ENCODE measurements at regions not wholly inside any gene's neighbourhood (a gene's known extent, or its start where the extent isn't known, plus 50 kb on each side); places are given as distances from the start of the nearest gene placed in this dataset.

GRCh38 chr6:167663784-167664443 is 162.8 kb upstream of the AFDN start:
- H3K27me3 ChIP-seq (replicated peaks in 1 of 7) = no peaks in the 10 kb centered on the region
- WGBS, 5 donors = 82 to 93% (median 89%) methylated on average over 24 of the region's 24 CpGs
- no peak overlapping the region for H3K27ac ChIP-seq
- intact Hi-C loops (cut with DNase I; ENCODE audit: low total_unique reads) = no loop called here
- H3K36me3 ChIP-seq = no peaks in the 10 kb centered on the region
- H3K4me1 ChIP-seq = peaks cover 0 to 13% (median 0%) of the 10 kb centered on the region in 6 donors
- TF ChIP-seq POLR2A (IDR thresholded peaks at IDR 0.05) = no peak
- H3K4me3 ChIP-seq = no peak overlapping the region
- DNase-seq = peak; percentile 60
- no peaks in the 10 kb centered on the region for H3K9me3 ChIP-seq

DNA sequence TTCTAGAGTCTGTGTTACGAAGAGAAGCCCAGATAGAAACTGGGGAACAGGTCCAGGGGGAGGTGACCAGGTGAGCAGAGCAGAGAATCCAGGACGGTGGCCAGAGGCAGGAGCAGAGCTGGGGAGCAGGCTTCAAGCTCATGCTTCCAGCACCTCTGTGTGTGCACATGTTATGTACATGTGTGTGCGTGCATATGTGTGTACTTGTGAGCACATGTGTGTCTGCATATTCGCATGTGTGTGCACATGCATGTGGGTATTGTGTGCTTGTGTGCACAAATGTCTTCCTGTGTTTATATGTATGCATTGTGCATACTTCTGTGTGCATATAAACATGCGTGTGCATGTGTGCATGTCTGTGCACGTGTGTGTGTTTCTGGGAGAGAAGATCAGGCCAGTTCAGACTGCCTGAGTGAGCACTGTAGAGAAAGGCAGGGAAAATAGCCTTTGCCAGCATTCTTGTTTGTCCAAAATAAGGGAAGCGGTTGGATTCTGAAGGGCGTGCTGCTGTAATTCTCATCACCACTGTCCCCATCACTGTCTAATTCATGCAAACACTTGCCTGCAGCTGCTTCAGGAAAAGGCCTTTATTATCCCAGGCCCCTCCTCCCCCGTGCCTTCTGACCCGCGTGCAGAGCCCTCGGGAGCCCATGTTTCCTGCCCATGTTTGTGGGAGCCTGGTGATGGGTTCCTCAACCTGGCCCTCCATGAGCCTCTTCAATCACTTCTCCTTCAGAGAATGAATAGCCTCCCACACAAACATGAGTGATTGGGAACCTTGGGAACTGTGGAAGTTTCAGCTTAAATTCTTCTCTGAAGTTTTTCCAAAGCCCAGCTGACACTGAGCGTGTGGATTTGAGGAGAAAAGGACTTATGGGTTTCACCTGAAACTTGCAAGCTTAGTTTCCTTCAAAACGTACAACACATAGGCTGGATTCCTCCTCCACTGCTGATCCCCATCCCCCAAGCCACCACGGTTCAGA is 161.7 kb upstream of the AFDN start:
- H3K4me3 ChIP-seq = no peak overlapping the region
- intact Hi-C loops (cut with DNase I; ENCODE audit: low total_unique reads) = no loop called here
- peaks cover 0 to 13% (median 0%) of the 10 kb centered on the region in 6 donors for H3K4me1 ChIP-seq
- WGBS, 5 donors = 62 to 70% (median 64%) methylated on average over 15 of the region's 15 CpGs
- H3K27ac ChIP-seq = no peak overlapping the region
- no peaks in the 10 kb centered on the region for H3K36me3 ChIP-seq
- H3K9me3 ChIP-seq = no peaks in the 10 kb centered on the region
- TF ChIP-seq, protein P1, sequence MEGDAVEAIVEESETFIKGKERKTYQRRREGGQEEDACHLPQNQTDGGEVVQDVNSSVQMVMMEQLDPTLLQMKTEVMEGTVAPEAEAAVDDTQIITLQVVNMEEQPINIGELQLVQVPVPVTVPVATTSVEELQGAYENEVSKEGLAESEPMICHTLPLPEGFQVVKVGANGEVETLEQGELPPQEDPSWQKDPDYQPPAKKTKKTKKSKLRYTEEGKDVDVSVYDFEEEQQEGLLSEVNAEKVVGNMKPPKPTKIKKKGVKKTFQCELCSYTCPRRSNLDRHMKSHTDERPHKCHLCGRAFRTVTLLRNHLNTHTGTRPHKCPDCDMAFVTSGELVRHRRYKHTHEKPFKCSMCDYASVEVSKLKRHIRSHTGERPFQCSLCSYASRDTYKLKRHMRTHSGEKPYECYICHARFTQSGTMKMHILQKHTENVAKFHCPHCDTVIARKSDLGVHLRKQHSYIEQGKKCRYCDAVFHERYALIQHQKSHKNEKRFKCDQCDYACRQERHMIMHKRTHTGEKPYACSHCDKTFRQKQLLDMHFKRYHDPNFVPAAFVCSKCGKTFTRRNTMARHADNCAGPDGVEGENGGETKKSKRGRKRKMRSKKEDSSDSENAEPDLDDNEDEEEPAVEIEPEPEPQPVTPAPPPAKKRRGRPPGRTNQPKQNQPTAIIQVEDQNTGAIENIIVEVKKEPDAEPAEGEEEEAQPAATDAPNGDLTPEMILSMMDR (IDR thresholded peaks at IDR 0.05 in 8 of 11, conservative IDR thresholded peaks at IDR 0.05 in 3 of 11) = no peak
- no peak for TF ChIP-seq POLR2A (IDR thresholded peaks at IDR 0.05)
- no peak for TF ChIP-seq POLR2AphosphoS5 (IDR thresholded peaks at IDR 0.05)
- H3K27me3 ChIP-seq (replicated peaks in 1 of 7) = no peaks in the 10 kb centered on the region
- DNase-seq = peak; percentile 54

GRCh38 chr6:167665698-167666330 is 160.9 kb upstream of the AFDN start:
- no peak for TF ChIP-seq POLR2A (IDR thresholded peaks at IDR 0.05)
- no peaks in the 10 kb centered on the region for H3K36me3 ChIP-seq
- H3K4me1 ChIP-seq = peaks cover 0 to 13% (median 0%) of the 10 kb centered on the region in 6 donors
- H3K4me3 ChIP-seq = no peak overlapping the region
- no peaks in the 10 kb centered on the region for H3K9me3 ChIP-seq
- 81 to 88% (median 85%) methylated on average over 19 of the region's 19 CpGs for WGBS, 5 donors
- DNase-seq = peak; percentile 38
- no peaks in the 10 kb centered on the region for H3K27me3 ChIP-seq (replicated peaks in 1 of 7)
- intact Hi-C loops (cut with DNase I; ENCODE audit: low total_unique reads) = no loop called here
- no peak overlapping the region for H3K27ac ChIP-seq

DNA sequence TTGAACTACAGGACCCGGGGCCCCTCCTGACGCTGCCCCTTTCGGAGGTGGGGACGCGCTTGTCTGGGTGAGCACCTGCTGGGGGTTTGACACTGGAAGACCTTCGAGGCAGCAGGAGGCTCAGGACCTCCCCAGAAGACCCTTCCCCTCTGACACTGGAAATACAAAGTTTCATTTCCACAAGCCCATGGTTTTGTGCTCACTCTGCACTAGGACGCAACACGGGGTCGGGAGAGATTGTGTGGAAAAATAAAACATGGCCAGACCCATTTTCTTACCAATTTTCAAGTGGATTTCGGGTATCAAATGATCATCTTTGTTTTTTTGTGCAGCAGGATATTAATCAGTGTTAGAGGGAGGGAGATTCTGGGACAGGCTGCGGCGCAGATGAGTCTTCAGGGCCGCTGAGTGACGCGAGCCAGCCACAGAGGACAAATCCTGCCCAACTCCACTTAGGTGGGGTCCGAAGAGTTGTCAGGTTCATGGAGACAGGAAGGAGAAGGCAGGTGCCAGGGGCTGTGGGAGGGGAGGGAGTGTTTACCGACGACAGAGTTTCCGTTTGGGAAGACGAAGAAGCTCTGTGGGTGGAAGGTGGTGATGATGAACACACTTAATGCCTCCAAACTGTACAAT is 160.0 kb upstream of the AFDN start:
- no peaks in the 10 kb centered on the region for H3K27me3 ChIP-seq (replicated peaks in 1 of 7)
- intact Hi-C loops (cut with DNase I; ENCODE audit: low total_unique reads) = no loop called here
- H3K4me1 ChIP-seq = peaks cover 0 to 13% (median 0%) of the 10 kb centered on the region in 6 donors
- H3K27ac ChIP-seq = no peak overlapping the region
- peak; percentile 47 for DNase-seq
- TF ChIP-seq POLR2A (IDR thresholded peaks at IDR 0.05) (no peak), POLR2AphosphoS5 (IDR thresholded peaks at IDR 0.05) (peak in 1 of 3 donors; percentile 16)
- 70 to 86% (median 83%) methylated on average over 17 to 20 of the region's 20 CpGs for WGBS, 5 donors
- no peaks in the 10 kb centered on the region for H3K36me3 ChIP-seq
- peaks cover 0 to under 1% (median 0%) of the 10 kb centered on the region in 8 donors for H3K9me3 ChIP-seq
- H3K4me3 ChIP-seq = no peak overlapping the region
